ENCODE measurements at regions not wholly inside any gene's neighbourhood (a gene's known extent, or its start where the extent isn't known, plus 50 kb on each side); places are given as distances from the start of the nearest gene placed in this dataset.

- DNase-seq = no peak
Observed at GRCh38 chr6:19976411-19977129, 139.4 kb downstream of the ID4 start.

GRCh38 chr6:19979059-19979458 lies 141.9 kb downstream of the ID4 start:
- no peak for DNase-seq

- DNase-seq = no peak
Observed at GRCh38 chr6:19979986-19980385, 142.8 kb downstream of the ID4 start.

GRCh38 chr6:19983374-19983773 lies 146.2 kb downstream of the ID4 start:
- no peak for DNase-seq

GRCh38 chr6:19986691-19987438 lies 149.7 kb downstream of the ID4 start:
- DNase-seq = no peak

GRCh38 chr6:19988555-19988954 lies 151.4 kb downstream of the ID4 start:
- no peak for DNase-seq

GRCh38 chr6:19991176-19991575 lies 154.0 kb downstream of the ID4 start:
- no peak for DNase-seq

GRCh38 chr6:19994909-19995308 lies 157.7 kb downstream of the ID4 start:
- DNase-seq = no peak

- DNase-seq = no peak
Observed at GRCh38 chr6:19995575-19996257, 158.5 kb downstream of the ID4 start.

GRCh38 chr6:19997104-19997503 lies 159.9 kb downstream of the ID4 start:
- no peak for DNase-seq

GRCh38 chr6:19998541-19998940 lies 161.4 kb downstream of the ID4 start:
- no peak for DNase-seq

- DNase-seq = no peak
Observed at GRCh38 chr6:19999319-20000191, 162.4 kb downstream of the ID4 start.

- DNase-seq = no peak
Observed at GRCh38 chr6:20001286-20001685, 164.1 kb downstream of the ID4 start.

- no peak for DNase-seq
Observed at GRCh38 chr6:20006037-20006436, 168.9 kb downstream of the ID4 start.

GRCh38 chr6:20008131-20008530 lies 171.0 kb downstream of the ID4 start:
- DNase-seq = no peak

- no peak for DNase-seq
Observed at GRCh38 chr6:20013066-20013861, 176.1 kb downstream of the ID4 start.

- no peak for DNase-seq
Observed at GRCh38 chr6:20014508-20014907, 177.3 kb downstream of the ID4 start.

GRCh38 chr6:20020526-20020925 lies 183.4 kb downstream of the ID4 start:
- no peak for DNase-seq

GRCh38 chr6:20021795-20022194 lies 184.6 kb downstream of the ID4 start:
- DNase-seq = no peak

GRCh38 chr6:20023549-20024315 lies 186.6 kb downstream of the ID4 start:
- DNase-seq = peak; percentile 21

GRCh38 chr6:20024316-20024673 lies 187.1 kb downstream of the ID4 start:
- no peak for DNase-seq

Measured in CD4-positive, alpha-beta T cell treated with Interleukin-15 for 1 hour (primary cell).